HEK293 (cell line): ENCODE measurements at regions not wholly inside any gene's neighbourhood (a gene's known extent, or its start where the extent isn't known, plus 50 kb on each side); places are given as distances from the start of the nearest gene placed in this dataset.

ENCODE experiments used
- CTCF ChIA-PET: fragments of 350-600 bp; formaldehyde crosslinking; extraction: SDS; loops from one replicate; lab custom pipeline; 2021; ENCODE audit warnings: antibody characterized with exemption; lab: Yijun Ruan, JAX
- POLR2A ChIA-PET: fragments of 300-600 bp; formaldehyde crosslinking; extraction: SDS; loops from one replicate; lab custom pipeline; 2020; ENCODE audit warnings: antibody characterized with exemption, inconsistent platforms; lab: Yijun Ruan, JAX
- H3K27ac ChIP-seq: fragments of 200-500 bp; sonication (Bioruptor generic); 2 replicates; pipeline ENCODE4 v1.5.1; 2014; ENCODE audit warnings: low read depth, low read length, control low read depth, inconsistent platforms; ENCODE audit errors: extremely low read depth
- H3K36me3 ChIP-seq, 2 experiments: fragments of 200-500 bp in 1 of 2; sonication (Bioruptor generic) in 1 of 2; 1 replicate in 1 of 2; 2 replicates in 1 of 2; pipeline ENCODE4 v1.5.1; 2014 to 2017; ENCODE audit warnings: inconsistent platforms in 2 of 2, low read length in 2 of 2; ENCODE audit not compliant: control insufficient read depth in 2 of 2, insufficient read depth in 1 of 2
- H3K4me1 ChIP-seq: fragments of 200-500 bp; sonication (Bioruptor generic); 2 replicates; pipeline ENCODE4 v1.5.1; 2014; ENCODE audit warnings: mild to moderate bottlenecking, low read length, inconsistent platforms; ENCODE audit not compliant: control insufficient read depth, insufficient read depth
- H3K4me3 ChIP-seq: 2 replicates; pipeline ENCODE4 v1.5.1; 2011; ENCODE audit warnings: low read depth, mild to moderate bottlenecking, control low read depth, low read length, moderate library complexity
- H3K9me3 ChIP-seq: fragments of 200-500 bp; sonication (Bioruptor generic); 2 replicates; pipeline ENCODE4 v1.5.1; 2014; ENCODE audit warnings: low read depth, low read length, inconsistent platforms; ENCODE audit not compliant: control insufficient read depth, insufficient read depth
- BCL11B ChIP-seq: fragments of 450-650 bp; formaldehyde crosslinking; IDR thresholded peaks from 2 replicates; pipeline ENCODE4 v1.5.1; 2016; ENCODE audit warnings: low read depth, missing biosample characterization, missing genetic modification characterization
- GLI2 ChIP-seq: fragments of 450-650 bp; formaldehyde crosslinking; IDR thresholded peaks from 2 replicates; pipeline ENCODE4; 2017; ENCODE audit warnings: missing biosample characterization, missing genetic modification characterization, low read depth, borderline replicate concordance
- MYNN ChIP-seq: fragments of 450-650 bp; formaldehyde crosslinking; IDR thresholded peaks from 2 replicates; pipeline ENCODE4 v1.5.1; 2016; ENCODE audit warnings: missing biosample characterization, missing genetic modification characterization, borderline replicate concordance
- OSR2 ChIP-seq: fragments of 450-650 bp; formaldehyde crosslinking; IDR thresholded peaks from 2 replicates; pipeline ENCODE4 v1.5.1; 2016; ENCODE audit warnings: missing biosample characterization, missing genetic modification characterization
- SP3 ChIP-seq: fragments of 450-650 bp; formaldehyde crosslinking; IDR thresholded peaks from 2 replicates; pipeline ENCODE4 v1.5.1; 2016; ENCODE audit warnings: missing biosample characterization, missing genetic modification characterization
- WT1 ChIP-seq: fragments of 450-650 bp; formaldehyde crosslinking; IDR thresholded peaks from 2 replicates; pipeline ENCODE4 v1.5.1; 2016; ENCODE audit warnings: missing biosample characterization, missing genetic modification characterization
- ZBTB44 ChIP-seq: fragments of 450-650 bp; IDR thresholded peaks from 2 replicates; pipeline ENCODE4 v1.5.1; 2018; ENCODE audit warnings: missing biosample characterization, mild to moderate bottlenecking, missing genetic modification characterization
- ZBTB49 ChIP-seq: fragments of 450-650 bp; formaldehyde crosslinking; IDR thresholded peaks from 2 replicates; pipeline ENCODE4 v1.5.1; 2016; ENCODE audit warnings: missing biosample characterization, missing genetic modification characterization, low read depth
- ZNF18 ChIP-seq: fragments of 450-650 bp; formaldehyde crosslinking; IDR thresholded peaks from 2 replicates; pipeline ENCODE4 v1.5.1; 2016; ENCODE audit warnings: missing biosample characterization, missing genetic modification characterization
- ZNF23 ChIP-seq: fragments of 450-650 bp; formaldehyde crosslinking; IDR thresholded peaks from 2 replicates; pipeline ENCODE4 v1.5.1; 2016; ENCODE audit warnings: missing biosample characterization, missing genetic modification characterization, borderline replicate concordance
- ZNF26 ChIP-seq: fragments of 450-650 bp; formaldehyde crosslinking; IDR thresholded peaks from 2 replicates; pipeline ENCODE4 v1.5.1; 2016; ENCODE audit warnings: missing biosample characterization, missing genetic modification characterization
- ZNF37A ChIP-seq: fragments of 450-650 bp; IDR thresholded peaks from 2 replicates; pipeline ENCODE4 v1.5.1; 2018; ENCODE audit warnings: missing biosample characterization, missing genetic modification characterization
- ZNF473 ChIP-seq: fragments of 450-650 bp; formaldehyde crosslinking; IDR thresholded peaks from 2 replicates; pipeline ENCODE4 v1.5.1; 2017; ENCODE audit warnings: missing biosample characterization, missing genetic modification characterization
- ZNF48 ChIP-seq: fragments of 450-650 bp; formaldehyde crosslinking; IDR thresholded peaks from 2 replicates; pipeline ENCODE4 v1.5.1; 2016; ENCODE audit warnings: missing biosample characterization, missing genetic modification characterization
- ZNF510 ChIP-seq: fragments of 450-650 bp; formaldehyde crosslinking; IDR thresholded peaks from 2 replicates; pipeline ENCODE4 v1.5.1; 2018; ENCODE audit warnings: mild to moderate bottlenecking, missing genetic modification characterization, missing biosample characterization; ENCODE audit not compliant: insufficient replicate concordance
- ZNF555 ChIP-seq: fragments of 450-650 bp; formaldehyde crosslinking; conservative IDR thresholded peaks from 2 replicates; pipeline ENCODE4 v1.5.1; 2017; ENCODE audit warnings: missing biosample characterization, mild to moderate bottlenecking, missing genetic modification characterization, inconsistent platforms
- ZNF558 ChIP-seq: fragments of 450-650 bp; formaldehyde crosslinking; IDR thresholded peaks from 2 replicates; pipeline ENCODE4 v1.5.1; 2016; ENCODE audit warnings: missing biosample characterization, missing genetic modification characterization
- ZNF658 ChIP-seq: fragments of 450-650 bp; formaldehyde crosslinking; IDR thresholded peaks from 2 replicates; pipeline ENCODE4; 2016; ENCODE audit warnings: missing biosample characterization, missing genetic modification characterization
- ZNF664 ChIP-seq: fragments of 450-650 bp; formaldehyde crosslinking; IDR thresholded peaks from 2 replicates; pipeline ENCODE4 v1.5.1; 2016; ENCODE audit warnings: missing biosample characterization, missing genetic modification characterization
- ZNF747 ChIP-seq: fragments of 450-650 bp; formaldehyde crosslinking; IDR thresholded peaks from 2 replicates; pipeline ENCODE4 v1.5.1; 2016; ENCODE audit warnings: missing biosample characterization, missing genetic modification characterization
- ZNF830 ChIP-seq: fragments of 450-650 bp; IDR thresholded peaks from 2 replicates; pipeline ENCODE4 v1.5.0; 2018; ENCODE audit warnings: missing biosample characterization, missing genetic modification characterization, low read depth, mild to moderate bottlenecking, moderate library complexity
- ZNF843 ChIP-seq: fragments of 450-650 bp; formaldehyde crosslinking; IDR thresholded peaks from 2 replicates; pipeline ENCODE4 v1.5.1; 2016; ENCODE audit warnings: missing biosample characterization, missing genetic modification characterization
- ZSCAN30 ChIP-seq: fragments of 450-650 bp; IDR thresholded peaks from 2 replicates; pipeline ENCODE4 v1.5.1; 2018; ENCODE audit warnings: missing biosample characterization, mild to moderate bottlenecking, missing genetic modification characterization, moderate library complexity

- Histone ChIP-seq H3K9me3 (no peaks in the 10 kb centered on the region), H3K27ac (no peak overlapping the region), H3K4me3 (no peak overlapping the region), H3K4me1 (no peaks in the 10 kb centered on the region), H3K36me3 (no peaks in the 10 kb centered on the region)
- ChIA-PET CTCF (no interaction called here), POLR2A (no interaction called here)
- TF ChIP-seq WT1 (tag by site-specific recombination) (no peak), ZBTB44 (tag by site-specific recombination) (no peak), ZNF555 (tag by site-specific recombination) (no peak), BCL11B (tag by site-specific recombination) (no peak), ZSCAN30 (tag by site-specific recombination) (no peak)
Measured at GRCh38 chr5:2251751-2252150, 369.0 kb upstream of the IRX4 start.

- H3K36me3 ChIP-seq: no peaks in the 10 kb centered on the region
- H3K9me3 ChIP-seq: no peaks in the 10 kb centered on the region
- no peak overlapping the region for H3K27ac ChIP-seq
- ChIA-PET POLR2A (no interaction called here), CTCF (no interaction called here)
- H3K4me3 ChIP-seq: no peak overlapping the region
- no peaks in the 10 kb centered on the region for H3K4me1 ChIP-seq
- no peak for TF ChIP-seq ZNF48 (tag by site-specific recombination)
- no peak for TF ChIP-seq ZNF558 (tag by site-specific recombination)
- no peak for TF ChIP-seq ZNF830
- TF ChIP-seq ZNF747: no peak
- TF ChIP-seq ZNF510 (tag by site-specific recombination): no peak
- no peak for TF ChIP-seq ZNF664 (tag by site-specific recombination)
Measured at GRCh38 chr5:2251298-2251697, 368.6 kb upstream of the IRX4 start.

GRCh38 chr5:2250365-2250950 lies 367.7 kb upstream of the IRX4 start:
- Histone ChIP-seq H3K9me3 (no peaks in the 10 kb centered on the region), H3K36me3 (no peaks in the 10 kb centered on the region), H3K4me3 (no peak overlapping the region), H3K4me1 (no peaks in the 10 kb centered on the region), H3K27ac (no peak overlapping the region)
- POLR2A ChIA-PET: no interaction called here
- CTCF ChIA-PET: no interaction called here
- TF ChIP-seq OSR2 (tag by site-specific recombination) (no peak), ZNF843 (no peak), SP3 (no peak), ZNF26 (tag by site-specific recombination) (no peak), ZNF658 (tag by site-specific recombination) (no peak), ZNF37A (no peak), MYNN (tag by site-specific recombination) (no peak), GLI2 (tag by site-specific recombination) (no peak), ZBTB49 (tag by site-specific recombination) (no peak), ZNF23 (tag by site-specific recombination) (no peak), ZNF473 (tag by site-specific recombination) (no peak), ZNF18 (tag by site-specific recombination) (no peak)
